ENCODE measurements at regions not wholly inside any gene's neighbourhood (a gene's known extent, or its start where the extent isn't known, plus 50 kb on each side); places are given as distances from the start of the nearest gene placed in this dataset.

GRCh38 chr18:51425475-51425874 is 228.0 kb upstream of the MEX3C start:
- Histone ChIP-seq H3K27me3 (ENCODE audit: insufficient read depth, low read length) (no peaks in the 10 kb centered on the region), H3K27ac (ENCODE audit: low read depth, low read length) (no peak overlapping the region), H3K4me1 (ENCODE audit: insufficient read depth, low read length) (no peaks in the 10 kb centered on the region), H3K36me3 (ENCODE audit: insufficient read depth, low read length) (no peaks in the 10 kb centered on the region), H3K4me3 (ENCODE audit: low read length in 2 of 2) (no peak overlapping the region), H3K9me3 (ENCODE audit: control insufficient read depth in 1 of 2, low read length in 2 of 2) (no peaks in the 10 kb centered on the region)
- CTCF ChIA-PET (ENCODE audit: partially characterized antibody), result no interaction called here
- Mint-ChIP-seq H3K36me3 (no peaks in the 10 kb centered on the region), H3K4me1 (no peaks in the 10 kb centered on the region), H3K27ac (no peak overlapping the region), H3K9me3 (peaks cover 0 to 6% (median 0%) of the 10 kb centered on the region in 8 donors), H3K4me3 (peak overlapping the region in 2 of 8 donors; percentile 23 to 37), H3K27me3 (peaks cover 2 to 7% of the 10 kb centered on the region in 2 donors)
- intact Hi-C loops (cut with micrococcal nuclease), result no loop called here
- POLR2A ChIA-PET (ENCODE audit: partially characterized antibody), result no interaction called here
- no peak for DNase-seq

DNA sequence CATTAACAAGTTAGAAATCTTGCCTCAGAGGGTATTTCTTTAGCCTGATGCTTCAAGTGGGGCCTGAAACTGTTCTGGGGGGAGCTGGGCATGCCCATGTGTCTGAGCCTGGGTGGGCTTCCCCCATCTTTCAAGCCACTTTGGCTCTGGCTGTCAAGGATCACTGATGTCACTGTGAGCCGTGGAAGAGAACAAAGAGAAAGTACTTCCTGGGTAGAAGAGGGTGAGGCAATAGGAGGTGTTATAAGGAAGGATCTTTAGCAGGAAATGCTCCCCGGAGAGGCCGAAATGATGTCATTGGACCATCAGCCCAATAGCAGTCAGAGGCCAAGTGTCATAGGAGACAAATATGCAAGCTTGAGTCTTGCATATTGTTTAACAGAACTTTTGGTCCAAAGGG is 228.4 kb upstream of the MEX3C start:
- no peak overlapping the region for H3K4me3 ChIP-seq (ENCODE audit: low read length in 2 of 2)
- Mint-ChIP-seq H3K4me1 (no peaks in the 10 kb centered on the region), H3K9me3 (peaks cover 0 to 8% (median 0%) of the 10 kb centered on the region in 8 donors), H3K36me3 (no peaks in the 10 kb centered on the region), H3K4me3 (peak overlapping the region in 3 of 8 donors; percentile 23 to 49 (median 37)), H3K27me3 (peaks cover 2 to 7% of the 10 kb centered on the region in 2 donors), H3K27ac (no peak overlapping the region)
- no peak overlapping the region for H3K27ac ChIP-seq (ENCODE audit: low read depth, low read length)
- POLR2A ChIA-PET (ENCODE audit: partially characterized antibody), result no interaction called here
- H3K36me3 ChIP-seq (ENCODE audit: insufficient read depth, low read length), result no peaks in the 10 kb centered on the region
- CTCF ChIA-PET (ENCODE audit: partially characterized antibody), result no interaction called here
- no peak for DNase-seq
- intact Hi-C loops (cut with micrococcal nuclease), result no loop called here
- no peaks in the 10 kb centered on the region for H3K27me3 ChIP-seq (ENCODE audit: insufficient read depth, low read length)
- no peaks in the 10 kb centered on the region for H3K9me3 ChIP-seq (ENCODE audit: control insufficient read depth in 1 of 2, low read length in 2 of 2)
- no peaks in the 10 kb centered on the region for H3K4me1 ChIP-seq (ENCODE audit: insufficient read depth, low read length)

DNA sequence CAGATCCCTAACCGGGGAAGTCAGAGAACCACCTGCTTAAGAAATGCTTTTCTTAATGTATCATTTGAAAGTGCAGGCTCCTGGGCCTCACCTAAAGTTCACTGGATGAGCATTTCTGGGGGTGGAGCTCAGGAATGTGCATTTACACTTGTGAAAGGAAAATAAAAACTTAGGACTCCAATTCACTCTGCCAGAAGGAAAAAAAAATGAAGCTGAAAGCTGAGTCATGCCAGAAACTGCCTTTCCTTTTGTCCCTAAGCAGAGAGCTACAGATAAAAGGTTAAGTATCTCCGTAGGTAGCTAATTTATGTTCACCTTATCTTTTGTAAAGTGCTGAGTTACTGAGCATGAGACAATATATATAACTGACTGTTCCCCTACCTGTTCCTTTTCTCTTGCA is 229.5 kb upstream of the MEX3C start:
- Mint-ChIP-seq H3K4me1 (no peaks in the 10 kb centered on the region), H3K27ac (no peak overlapping the region), H3K4me3 (no peak overlapping the region), H3K9me3 (peaks cover 0 to 8% (median 0%) of the 10 kb centered on the region in 8 donors), H3K36me3 (no peaks in the 10 kb centered on the region), H3K27me3 (peaks cover 2 to 7% of the 10 kb centered on the region in 2 donors)
- Histone ChIP-seq H3K9me3 (ENCODE audit: control insufficient read depth in 1 of 2, low read length in 2 of 2) (no peaks in the 10 kb centered on the region), H3K36me3 (ENCODE audit: insufficient read depth, low read length) (no peaks in the 10 kb centered on the region), H3K27me3 (ENCODE audit: insufficient read depth, low read length) (no peaks in the 10 kb centered on the region), H3K4me1 (ENCODE audit: insufficient read depth, low read length) (no peaks in the 10 kb centered on the region), H3K27ac (ENCODE audit: low read depth, low read length) (no peak overlapping the region), H3K4me3 (ENCODE audit: low read length in 2 of 2) (no peak overlapping the region)
- ChIA-PET CTCF (ENCODE audit: partially characterized antibody) (no interaction called here), POLR2A (ENCODE audit: partially characterized antibody) (no interaction called here)
- DNase-seq, result no peak
- intact Hi-C loops (cut with micrococcal nuclease), result no loop called here

- no peaks in the 10 kb centered on the region for H3K4me1 ChIP-seq (ENCODE audit: insufficient read depth, low read length)
- DNase-seq, result no peak
- H3K4me3 ChIP-seq (ENCODE audit: low read length in 2 of 2), result no peak overlapping the region
- no peaks in the 10 kb centered on the region for H3K36me3 ChIP-seq (ENCODE audit: insufficient read depth, low read length)
- intact Hi-C loops (cut with micrococcal nuclease), result no loop called here
- peaks cover 4 to 6% of the 10 kb centered on the region in 2 donors for H3K27me3 Mint-ChIP-seq
- no peak overlapping the region for H3K4me3 Mint-ChIP-seq
- no peaks in the 10 kb centered on the region for H3K27me3 ChIP-seq (ENCODE audit: insufficient read depth, low read length)
- CTCF ChIA-PET (ENCODE audit: partially characterized antibody), result no interaction called here
- POLR2A ChIA-PET (ENCODE audit: partially characterized antibody), result no interaction called here
- no peaks in the 10 kb centered on the region for H3K36me3 Mint-ChIP-seq
- peaks cover 0 to 8% (median 0%) of the 10 kb centered on the region in 8 donors for H3K9me3 Mint-ChIP-seq
- H3K4me1 Mint-ChIP-seq, result no peaks in the 10 kb centered on the region
- no peak overlapping the region for H3K27ac Mint-ChIP-seq
- no peaks in the 10 kb centered on the region for H3K9me3 ChIP-seq (ENCODE audit: control insufficient read depth in 1 of 2, low read length in 2 of 2)
- H3K27ac ChIP-seq (ENCODE audit: low read depth, low read length), result no peak overlapping the region
These were observed 232.2 kb upstream of the MEX3C start for GRCh38 chr18:51429644-51430043.

- H3K27ac Mint-ChIP-seq, result no peak overlapping the region
- H3K27me3 Mint-ChIP-seq, result peaks cover 4 to 6% of the 10 kb centered on the region in 2 donors
- H3K4me3 Mint-ChIP-seq, result no peak overlapping the region
- no peaks in the 10 kb centered on the region for H3K4me1 Mint-ChIP-seq
- H3K36me3 ChIP-seq (ENCODE audit: insufficient read depth, low read length), result no peaks in the 10 kb centered on the region
- intact Hi-C loops (cut with micrococcal nuclease), result no loop called here
- no peak for DNase-seq
- H3K9me3 ChIP-seq (ENCODE audit: control insufficient read depth in 1 of 2, low read length in 2 of 2), result no peaks in the 10 kb centered on the region
- no peaks in the 10 kb centered on the region for H3K36me3 Mint-ChIP-seq
- no peak overlapping the region for H3K4me3 ChIP-seq (ENCODE audit: low read length in 2 of 2)
- ChIA-PET POLR2A (ENCODE audit: partially characterized antibody) (no interaction called here), CTCF (ENCODE audit: partially characterized antibody) (no interaction called here)
- H3K4me1 ChIP-seq (ENCODE audit: insufficient read depth, low read length), result no peaks in the 10 kb centered on the region
- H3K27me3 ChIP-seq (ENCODE audit: insufficient read depth, low read length), result no peaks in the 10 kb centered on the region
- no peak overlapping the region for H3K27ac ChIP-seq (ENCODE audit: low read depth, low read length)
- peaks cover 0 to 8% (median 0%) of the 10 kb centered on the region in 8 donors for H3K9me3 Mint-ChIP-seq
These were observed 233.1 kb upstream of the MEX3C start for GRCh38 chr18:51430538-51430937.

DNA sequence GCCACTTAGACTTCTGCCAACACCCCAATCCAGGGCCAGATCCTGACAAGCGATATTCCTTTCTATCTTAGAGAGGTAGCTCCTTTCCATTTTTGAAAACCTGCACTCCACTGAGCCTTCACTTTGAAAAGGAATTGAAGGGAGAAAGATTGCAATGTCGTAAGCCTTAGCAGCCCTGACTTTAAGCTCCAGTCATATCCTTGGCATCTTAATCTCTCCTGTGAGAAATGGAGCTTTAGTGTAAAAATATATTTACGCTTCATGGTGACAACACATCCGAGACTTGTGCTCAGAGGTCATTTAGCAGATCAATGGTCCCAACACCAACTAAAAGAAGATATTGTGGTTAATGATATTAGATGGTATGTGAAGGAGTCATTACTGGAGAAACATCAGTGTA is 235.8 kb upstream of the MEX3C start:
- no peaks in the 10 kb centered on the region for H3K4me1 ChIP-seq (ENCODE audit: insufficient read depth, low read length)
- DNase-seq, result no peak
- Mint-ChIP-seq H3K27me3 (peaks cover 11% of the 10 kb centered on the region in 2 donors), H3K27ac (no peak overlapping the region), H3K9me3 (peaks cover 0 to 11% (median 0%) of the 10 kb centered on the region in 8 donors), H3K4me3 (no peak overlapping the region), H3K4me1 (peaks cover 0 to 4% (median 3%) of the 10 kb centered on the region in 4 donors), H3K36me3 (no peaks in the 10 kb centered on the region)
- no peaks in the 10 kb centered on the region for H3K36me3 ChIP-seq (ENCODE audit: insufficient read depth, low read length)
- intact Hi-C loops (cut with micrococcal nuclease), result no loop called here
- H3K9me3 ChIP-seq (ENCODE audit: control insufficient read depth in 1 of 2, low read length in 2 of 2), result no peaks in the 10 kb centered on the region
- H3K27ac ChIP-seq (ENCODE audit: low read depth, low read length), result no peak overlapping the region
- ChIA-PET POLR2A (ENCODE audit: partially characterized antibody) (no interaction called here), CTCF (ENCODE audit: partially characterized antibody) (no interaction called here)
- no peaks in the 10 kb centered on the region for H3K27me3 ChIP-seq (ENCODE audit: insufficient read depth, low read length)
- H3K4me3 ChIP-seq (ENCODE audit: low read length in 2 of 2), result no peak overlapping the region

DNA sequence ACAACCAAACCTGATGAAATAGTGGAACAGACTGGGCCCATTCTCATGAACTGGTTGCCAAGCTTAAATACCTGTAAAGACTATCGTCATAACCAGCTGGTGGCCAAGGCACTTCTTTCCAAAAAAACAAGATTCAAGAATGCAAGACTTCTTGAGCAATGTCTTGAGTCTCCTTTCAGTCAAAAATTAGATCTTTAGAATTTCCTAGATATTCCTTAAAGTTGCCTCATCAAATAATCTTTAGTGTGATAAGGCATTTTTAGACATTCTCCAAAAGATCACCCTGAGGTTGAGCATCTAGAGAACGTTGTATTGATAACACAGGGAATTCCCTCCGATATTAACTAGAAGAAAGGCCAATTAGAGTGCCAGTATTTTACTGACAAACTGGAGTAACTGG is 236.4 kb upstream of the MEX3C start:
- peaks cover 11 to 15% of the 10 kb centered on the region in 2 donors for H3K27me3 Mint-ChIP-seq
- peaks cover 0 to 4% (median 4%) of the 10 kb centered on the region in 4 donors for H3K4me1 Mint-ChIP-seq

More for the DNA sequence above, 236.4 kb upstream of the MEX3C start:
- intact Hi-C loops (cut with micrococcal nuclease), result no loop called here
- no peak overlapping the region for H3K4me3 ChIP-seq (ENCODE audit: low read length in 2 of 2)
- no peak overlapping the region for H3K27ac ChIP-seq (ENCODE audit: low read depth, low read length)
- H3K9me3 ChIP-seq (ENCODE audit: control insufficient read depth in 1 of 2, low read length in 2 of 2), result no peaks in the 10 kb centered on the region
- no peaks in the 10 kb centered on the region for H3K4me1 ChIP-seq (ENCODE audit: insufficient read depth, low read length)
- ChIA-PET CTCF (ENCODE audit: partially characterized antibody) (no interaction called here), POLR2A (ENCODE audit: partially characterized antibody) (no interaction called here)
- no peak overlapping the region for H3K4me3 Mint-ChIP-seq
- peaks cover 0 to 11% (median 0%) of the 10 kb centered on the region in 8 donors for H3K9me3 Mint-ChIP-seq
- no peaks in the 10 kb centered on the region for H3K27me3 ChIP-seq (ENCODE audit: insufficient read depth, low read length)
- H3K36me3 Mint-ChIP-seq, result no peaks in the 10 kb centered on the region
- no peaks in the 10 kb centered on the region for H3K36me3 ChIP-seq (ENCODE audit: insufficient read depth, low read length)
- H3K27ac Mint-ChIP-seq, result no peak overlapping the region
- DNase-seq, result no peak
